ENCODE measurements at regions not wholly inside any gene's neighbourhood (a gene's known extent, or its start where the extent isn't known, plus 50 kb on each side); places are given as distances from the start of the nearest gene placed in this dataset.

DNA sequence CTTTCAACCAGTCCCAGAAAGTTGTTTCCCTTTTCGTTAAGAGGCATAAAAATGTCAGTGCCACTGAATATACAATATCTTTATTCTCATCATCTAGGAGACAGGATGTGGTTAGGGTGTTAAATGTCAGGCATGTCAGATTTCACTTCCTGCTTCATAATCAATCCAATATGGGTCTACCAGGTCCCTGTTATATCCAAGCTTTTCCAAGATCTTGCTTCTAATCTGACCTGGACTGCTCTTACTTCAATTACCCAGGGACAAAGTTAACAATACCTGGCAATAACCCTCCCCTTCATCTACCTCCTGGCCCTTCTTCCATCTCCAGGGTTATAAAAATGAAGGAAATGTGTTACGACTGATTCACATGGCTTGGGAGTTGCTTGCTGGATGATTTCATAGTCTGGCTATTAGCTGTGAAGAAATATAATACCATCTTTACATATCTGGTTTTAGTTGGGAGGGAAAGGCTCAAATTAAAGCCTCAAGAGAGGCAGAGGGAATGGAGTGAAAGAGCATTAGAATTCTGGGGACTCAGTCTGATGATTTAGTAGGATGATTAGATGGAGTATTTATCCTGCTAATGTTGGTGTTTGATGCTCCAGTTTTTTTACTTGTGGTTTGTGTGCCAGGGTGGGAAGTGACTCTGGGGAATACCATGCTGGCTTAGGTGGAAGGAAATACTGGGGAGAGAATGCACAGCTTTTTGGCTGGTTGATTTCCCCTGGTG lies 534.3 kb downstream of the ETS1 start:
- TF ChIP-seq, protein P1, sequence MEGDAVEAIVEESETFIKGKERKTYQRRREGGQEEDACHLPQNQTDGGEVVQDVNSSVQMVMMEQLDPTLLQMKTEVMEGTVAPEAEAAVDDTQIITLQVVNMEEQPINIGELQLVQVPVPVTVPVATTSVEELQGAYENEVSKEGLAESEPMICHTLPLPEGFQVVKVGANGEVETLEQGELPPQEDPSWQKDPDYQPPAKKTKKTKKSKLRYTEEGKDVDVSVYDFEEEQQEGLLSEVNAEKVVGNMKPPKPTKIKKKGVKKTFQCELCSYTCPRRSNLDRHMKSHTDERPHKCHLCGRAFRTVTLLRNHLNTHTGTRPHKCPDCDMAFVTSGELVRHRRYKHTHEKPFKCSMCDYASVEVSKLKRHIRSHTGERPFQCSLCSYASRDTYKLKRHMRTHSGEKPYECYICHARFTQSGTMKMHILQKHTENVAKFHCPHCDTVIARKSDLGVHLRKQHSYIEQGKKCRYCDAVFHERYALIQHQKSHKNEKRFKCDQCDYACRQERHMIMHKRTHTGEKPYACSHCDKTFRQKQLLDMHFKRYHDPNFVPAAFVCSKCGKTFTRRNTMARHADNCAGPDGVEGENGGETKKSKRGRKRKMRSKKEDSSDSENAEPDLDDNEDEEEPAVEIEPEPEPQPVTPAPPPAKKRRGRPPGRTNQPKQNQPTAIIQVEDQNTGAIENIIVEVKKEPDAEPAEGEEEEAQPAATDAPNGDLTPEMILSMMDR (IDR thresholded peaks at IDR 0.05 in 2 of 3, conservative IDR thresholded peaks at IDR 0.05 in 1 of 3; ENCODE audit: control insufficient read depth in 2 of 3, extremely low read depth in 1 of 3, insufficient read depth in 1 of 3, low read depth in 3 of 3, low read length in 3 of 3) = no peak
- no peak for TF ChIP-seq EZH2 (IDR thresholded peaks at IDR 0.05; ENCODE audit: borderline replicate concordance, control insufficient read depth, low read depth, low read length)
- no peak for TF ChIP-seq GABPA (IDR thresholded peaks at IDR 0.05; ENCODE audit: low read depth)
- no peak for TF ChIP-seq JUNB (IDR thresholded peaks at IDR 0.05)
- TF ChIP-seq STAT3 (IDR thresholded peaks at IDR 0.05; ENCODE audit: low read depth, low read length) = no peak
- TF ChIP-seq, protein P2, sequence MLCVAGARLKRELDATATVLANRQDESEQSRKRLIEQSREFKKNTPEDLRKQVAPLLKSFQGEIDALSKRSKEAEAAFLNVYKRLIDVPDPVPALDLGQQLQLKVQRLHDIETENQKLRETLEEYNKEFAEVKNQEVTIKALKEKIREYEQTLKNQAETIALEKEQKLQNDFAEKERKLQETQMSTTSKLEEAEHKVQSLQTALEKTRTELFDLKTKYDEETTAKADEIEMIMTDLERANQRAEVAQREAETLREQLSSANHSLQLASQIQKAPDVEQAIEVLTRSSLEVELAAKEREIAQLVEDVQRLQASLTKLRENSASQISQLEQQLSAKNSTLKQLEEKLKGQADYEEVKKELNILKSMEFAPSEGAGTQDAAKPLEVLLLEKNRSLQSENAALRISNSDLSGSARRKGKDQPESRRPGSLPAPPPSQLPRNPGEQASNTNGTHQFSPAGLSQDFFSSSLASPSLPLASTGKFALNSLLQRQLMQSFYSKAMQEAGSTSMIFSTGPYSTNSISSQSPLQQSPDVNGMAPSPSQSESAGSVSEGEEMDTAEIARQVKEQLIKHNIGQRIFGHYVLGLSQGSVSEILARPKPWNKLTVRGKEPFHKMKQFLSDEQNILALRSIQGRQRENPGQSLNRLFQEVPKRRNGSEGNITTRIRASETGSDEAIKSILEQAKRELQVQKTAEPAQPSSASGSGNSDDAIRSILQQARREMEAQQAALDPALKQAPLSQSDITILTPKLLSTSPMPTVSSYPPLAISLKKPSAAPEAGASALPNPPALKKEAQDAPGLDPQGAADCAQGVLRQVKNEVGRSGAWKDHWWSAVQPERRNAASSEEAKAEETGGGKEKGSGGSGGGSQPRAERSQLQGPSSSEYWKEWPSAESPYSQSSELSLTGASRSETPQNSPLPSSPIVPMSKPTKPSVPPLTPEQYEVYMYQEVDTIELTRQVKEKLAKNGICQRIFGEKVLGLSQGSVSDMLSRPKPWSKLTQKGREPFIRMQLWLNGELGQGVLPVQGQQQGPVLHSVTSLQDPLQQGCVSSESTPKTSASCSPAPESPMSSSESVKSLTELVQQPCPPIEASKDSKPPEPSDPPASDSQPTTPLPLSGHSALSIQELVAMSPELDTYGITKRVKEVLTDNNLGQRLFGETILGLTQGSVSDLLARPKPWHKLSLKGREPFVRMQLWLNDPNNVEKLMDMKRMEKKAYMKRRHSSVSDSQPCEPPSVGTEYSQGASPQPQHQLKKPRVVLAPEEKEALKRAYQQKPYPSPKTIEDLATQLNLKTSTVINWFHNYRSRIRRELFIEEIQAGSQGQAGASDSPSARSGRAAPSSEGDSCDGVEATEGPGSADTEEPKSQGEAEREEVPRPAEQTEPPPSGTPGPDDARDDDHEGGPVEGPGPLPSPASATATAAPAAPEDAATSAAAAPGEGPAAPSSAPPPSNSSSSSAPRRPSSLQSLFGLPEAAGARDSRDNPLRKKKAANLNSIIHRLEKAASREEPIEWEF (IDR thresholded peaks at IDR 0.05; ENCODE audit: insufficient replicate concordance, low read depth, low read length) = no peak
- TF ChIP-seq MYC (IDR thresholded peaks at IDR 0.05; ENCODE audit: insufficient read depth, insufficient read length, insufficient replicate concordance, low read length, severe bottlenecking) = no peak
- no peak for TF ChIP-seq BRCA1 (IDR thresholded peaks at IDR 0.05; ENCODE audit: low read depth, low read length)
- no peak for TF ChIP-seq EP300 (IDR thresholded peaks at IDR 0.05; ENCODE audit: borderline replicate concordance in 1 of 2, control insufficient read depth in 1 of 2, low read depth in 2 of 2, low read length in 2 of 2)
- TF ChIP-seq PAX5 (IDR thresholded peaks at IDR 0.05; ENCODE audit: borderline replicate concordance, low read depth, low read length) = no peak
- TF ChIP-seq POLR2A (IDR thresholded peaks at IDR 0.05; ENCODE audit: low read depth, low read length) = no peak
- TF ChIP-seq POLR2AphosphoS5 (IDR thresholded peaks at IDR 0.05; ENCODE audit: low read length) = no peak
- TF ChIP-seq SMAD1 (IDR thresholded peaks at IDR 0.05; ENCODE audit: low read depth, partially characterized antibody) = no peak

Measured in GM12878 (cell line).